ENCODE measurements at regions not wholly inside any gene's neighbourhood (a gene's known extent, or its start where the extent isn't known, plus 50 kb on each side); places are given as distances from the start of the nearest gene placed in this dataset.

GRCh38 chr3:72574144-72574543 is 274.1 kb downstream of the SHQ1 start:
- TF ChIP-seq TAF1 (IDR thresholded peaks at IDR 0.05; ENCODE audit: borderline replicate concordance, low read depth, low read length) (no peak), POLR2AphosphoS5 (IDR thresholded peaks at IDR 0.05; ENCODE audit: low read depth, low read length) (no peak), POLR2A (IDR thresholded peaks at IDR 0.05; ENCODE audit: low read depth, low read length) (no peak)
